A549 (cell line): ENCODE measurements at regions not wholly inside any gene's neighbourhood (a gene's known extent, or its start where the extent isn't known, plus 50 kb on each side); places are given as distances from the start of the nearest gene placed in this dataset.

Source experiments
- ATAC-seq, 2 experiments: fragments of 200-7000 bp in 1 of 2; fragments of >200 bp in 1 of 2; cut with Nextera tagmentation in 1 of 2; cut with Tn5 transposase in 1 of 2; 3 replicates each; pipeline versions ENCODE4 v1.8.0 to v1.9.1; 2018 to 2020; ENCODE audit warnings: mild to moderate bottlenecking in 1 of 2, moderate library complexity in 1 of 2
- CTCF ChIA-PET: fragments of 300-600 bp; sonication (Branson Sonifier 250); formaldehyde crosslinking; extraction: SDS; loops from one replicate; lab custom pipeline; 2021; ENCODE audit warnings: antibody characterized with exemption, inconsistent platforms; lab: Yijun Ruan, JAX
- POLR2A ChIA-PET: fragments of 350-600 bp; formaldehyde crosslinking; extraction: SDS; loops from one replicate; lab custom pipeline; 2021; ENCODE audit warnings: antibody characterized with exemption, inconsistent platforms; lab: Yijun Ruan, JAX
- DNase-seq, 2 experiments: peaks; one replicate each; pipeline versions ENCODE4 v3.0.0 to v3.0.0-alpha.2; 2011 to 2016; ENCODE audit warnings: low read depth in 1 of 2, low spot score in 1 of 2
- FAIRE-seq: peaks from 2 replicates; lab custom pipeline; 2011; peaks lifted over from hg19 to GRCh38; lab: Jason Lieb, UNC
- H3K27ac ChIP-seq, 2 experiments: fragments of >200 bp; sonication (Bioruptor Twin); formaldehyde crosslinking; 3 replicates each; pipeline ENCODE4 v1.5.1; 2016 to 2017
- H3K4me1 ChIP-seq: fragments of >200 bp; sonication (Bioruptor Twin); formaldehyde crosslinking; 3 replicates; pipeline ENCODE4 v1.6.1; 2016
- H3K4me2 ChIP-seq: fragments of >200 bp; sonication (Bioruptor Twin); formaldehyde crosslinking; 3 replicates; pipeline ENCODE4 v1.6.1; 2016
- H3K4me3 ChIP-seq: fragments of >200 bp; sonication (Bioruptor Twin); formaldehyde crosslinking; 3 replicates; pipeline ENCODE4 v1.5.1; 2016
- H3K9me3 ChIP-seq: fragments of >200 bp; sonication (Bioruptor Twin); formaldehyde crosslinking; 3 replicates; pipeline ENCODE4 v1.6.1; 2016
- BHLHE40 ChIP-seq: IDR thresholded peaks from 2 replicates; pipeline ENCODE4 v1.6.1; 2012; ENCODE audit warnings: low read depth, low read length, inconsistent platforms
- CBX2 ChIP-seq: fragments of 200-600 bp; sonication (generic); IDR thresholded peaks from 2 replicates; pipeline ENCODE4 v1.6.1; 2016; ENCODE audit warnings: low read depth, mild to moderate bottlenecking, borderline replicate concordance
- CBX8 ChIP-seq: fragments of 200-600 bp; sonication (generic); IDR thresholded peaks from 2 replicates; pipeline ENCODE4 v1.6.1; 2016
- CEBPB ChIP-seq, 2 experiments: fragments of >200 bp in 1 of 2; sonication (Bioruptor Twin) in 1 of 2; formaldehyde crosslinking in 1 of 2; IDR thresholded peaks; 2 replicates each; pipeline ENCODE4 v1.6.1; 2012 to 2016
- CHD2 ChIP-seq: fragments of 150-350 bp; IDR thresholded peaks from 2 replicates; pipeline ENCODE4 v1.6.1; 2014; ENCODE audit warnings: low read length; ENCODE audit not compliant: partially characterized antibody
- EHMT2 ChIP-seq: fragments of 200-600 bp; sonication (generic); IDR thresholded peaks from 2 replicates; pipeline ENCODE4 v1.6.1; 2016; ENCODE audit warnings: antibody characterized with exemption, low read depth, mild to moderate bottlenecking, moderate library complexity
- EP300 ChIP-seq, 2 experiments: fragments of >200 bp; sonication (Bioruptor Twin); formaldehyde crosslinking; IDR thresholded peaks; 2 replicates in 1 of 2; 3 replicates in 1 of 2; pipeline ENCODE4 v1.6.1; 2016 to 2017
- ESRRA ChIP-seq: fragments of 150-350 bp; IDR thresholded peaks from 2 replicates; pipeline ENCODE4 v1.6.1; 2014; ENCODE audit warnings: mild to moderate bottlenecking, low read length, borderline replicate concordance
- FOSL2 ChIP-seq, 2 experiments: fragments of 450-650 bp in 1 of 2; fragments of >200 bp in 1 of 2; sonication (Bioruptor Twin) in 1 of 2; formaldehyde crosslinking; IDR thresholded peaks; 2 replicates each; pipeline versions ENCODE4 v1.5.0 to v1.6.1; 2016 to 2020; ENCODE audit warnings: mild to moderate bottlenecking in 1 of 2, moderate library complexity in 1 of 2
- FOXS1 ChIP-seq: fragments of 250-450 bp; sonication (Bioruptor Pico); IDR thresholded peaks from 2 replicates; pipeline ENCODE4 v1.5.0; 2020; ENCODE audit warnings: mild to moderate bottlenecking, moderate library complexity
- HDAC2 ChIP-seq: fragments of 200-600 bp; sonication (generic); IDR thresholded peaks from 2 replicates; pipeline ENCODE4 v1.6.1; 2016
- HEYL ChIP-seq: fragments of 250-450 bp; sonication (Bioruptor Pico); IDR thresholded peaks from 2 replicates; pipeline ENCODE4 v1.8.0; 2021; ENCODE audit warnings: mild to moderate bottlenecking, moderate library complexity
- HOXA7 ChIP-seq: fragments of 250-450 bp; sonication (Bioruptor Pico); IDR thresholded peaks from 2 replicates; pipeline ENCODE4 v1.5.0; 2020; ENCODE audit warnings: mild to moderate bottlenecking, moderate library complexity
- HOXB13 ChIP-seq: fragments of 250-450 bp; sonication (Bioruptor Pico); IDR thresholded peaks from 2 replicates; pipeline ENCODE4 v1.5.0; 2020; ENCODE audit warnings: low read depth, mild to moderate bottlenecking, moderate library complexity
- HOXB5 ChIP-seq: fragments of 250-450 bp; sonication (Bioruptor Pico); IDR thresholded peaks from 2 replicates; pipeline ENCODE4 v1.5.0; 2020; ENCODE audit warnings: mild to moderate bottlenecking, moderate library complexity
- KDM5A ChIP-seq: fragments of 200-600 bp; sonication (generic); IDR thresholded peaks from 2 replicates; pipeline ENCODE4 v1.6.1; 2016; ENCODE audit warnings: antibody characterized with exemption, mild to moderate bottlenecking
- MAFK ChIP-seq: fragments of 450-650 bp; IDR thresholded peaks from 2 replicates; pipeline ENCODE4 v1.6.1; 2014; ENCODE audit not compliant: partially characterized antibody
- MYC ChIP-seq: IDR thresholded peaks from 2 replicates; pipeline ENCODE4 v1.6.1; 2012; ENCODE audit warnings: mild to moderate bottlenecking, inconsistent platforms, low read length, improper control_type of control experiment, borderline replicate concordance
- NFE2L2 ChIP-seq: fragments of 150-350 bp; conservative IDR thresholded peaks from 2 replicates; pipeline ENCODE4 v1.6.1; 2014; ENCODE audit warnings: low read length
- NPAS2 ChIP-seq: fragments of 250-450 bp; sonication (Bioruptor Pico); IDR thresholded peaks from 2 replicates; pipeline ENCODE4 v1.8.0; 2022; ENCODE audit warnings: mild to moderate bottlenecking, moderate library complexity, borderline replicate concordance
- NR3C1 ChIP-seq: fragments of >200 bp; sonication (Bioruptor Twin); formaldehyde crosslinking; IDR thresholded peaks from 3 replicates; pipeline ENCODE4 v1.6.1; 2017
- PHF8 ChIP-seq: fragments of 200-600 bp; sonication (generic); IDR thresholded peaks from 2 replicates; pipeline ENCODE4 v1.6.1; 2016; ENCODE audit warnings: low read depth, mild to moderate bottlenecking, antibody characterized with exemption, moderate library complexity, borderline replicate concordance
- RAD21 ChIP-seq, 2 experiments: fragments of >200 bp in 1 of 2; sonication (Bioruptor Twin) in 1 of 2; formaldehyde crosslinking in 1 of 2; IDR thresholded peaks in 1 of 2; conservative IDR thresholded peaks in 1 of 2; 2 replicates in 1 of 2; 3 replicates in 1 of 2; pipeline ENCODE4 v1.6.1; 2012 to 2018; ENCODE audit warnings: inconsistent platforms in 1 of 2
- RARB ChIP-seq: fragments of 250-450 bp; sonication (Bioruptor Pico); IDR thresholded peaks from 2 replicates; pipeline ENCODE4 v1.8.0; 2021; ENCODE audit warnings: mild to moderate bottlenecking, moderate library complexity
- RCOR1 ChIP-seq: fragments of 150-350 bp; IDR thresholded peaks from 2 replicates; pipeline ENCODE4 v1.6.1; 2014; ENCODE audit warnings: antibody characterized with exemption, low read length, low read depth
- RNF2 ChIP-seq: fragments of 200-600 bp; sonication (generic); IDR thresholded peaks from 2 replicates; pipeline ENCODE4 v1.6.1; 2016; ENCODE audit warnings: low read depth, mild to moderate bottlenecking, antibody characterized with exemption, moderate library complexity, borderline replicate concordance
- SREBF2 ChIP-seq: fragments of 450-650 bp; IDR thresholded peaks from 2 replicates; pipeline ENCODE4 v1.6.1; 2014; ENCODE audit warnings: mild to moderate bottlenecking, moderate library complexity
- TP53 ChIP-seq: fragments of 250-450 bp; sonication (Bioruptor Pico); IDR thresholded peaks from 2 replicates; pipeline ENCODE4 v1.5.0; 2021; ENCODE audit warnings: mild to moderate bottlenecking, moderate library complexity
- ZFP36 ChIP-seq: fragments of 450-650 bp; IDR thresholded peaks from 2 replicates; pipeline ENCODE4 v1.6.1; 2014; ENCODE audit warnings: borderline replicate concordance; ENCODE audit not compliant: partially characterized antibody
- ZNF302 ChIP-seq: fragments of 250-450 bp; sonication (Bioruptor Pico); IDR thresholded peaks from 2 replicates; pipeline ENCODE4 v1.9.0; 2021; ENCODE audit warnings: inconsistent platforms, mild to moderate bottlenecking, moderate library complexity
- ZSCAN20 ChIP-seq: fragments of 250-450 bp; sonication (Bioruptor Pico); IDR thresholded peaks from 2 replicates; pipeline ENCODE4 v1.8.0; 2022; ENCODE audit warnings: mild to moderate bottlenecking, moderate library complexity
- WGBS: methylation state at CpG from one replicate; pipeline ENCODE4 v1.1.6; 2017; ENCODE audit errors: missing lambda C conversion rate; 5-methylcytosine and 5-hydroxymethylcytosine counted together
- TF ChIP-seq, protein P1 (sequence below): fragments of >200 bp; sonication (Bioruptor Twin); formaldehyde crosslinking; IDR thresholded peaks from 3 replicates; pipeline ENCODE4 v1.6.1; 2016

DNA sequence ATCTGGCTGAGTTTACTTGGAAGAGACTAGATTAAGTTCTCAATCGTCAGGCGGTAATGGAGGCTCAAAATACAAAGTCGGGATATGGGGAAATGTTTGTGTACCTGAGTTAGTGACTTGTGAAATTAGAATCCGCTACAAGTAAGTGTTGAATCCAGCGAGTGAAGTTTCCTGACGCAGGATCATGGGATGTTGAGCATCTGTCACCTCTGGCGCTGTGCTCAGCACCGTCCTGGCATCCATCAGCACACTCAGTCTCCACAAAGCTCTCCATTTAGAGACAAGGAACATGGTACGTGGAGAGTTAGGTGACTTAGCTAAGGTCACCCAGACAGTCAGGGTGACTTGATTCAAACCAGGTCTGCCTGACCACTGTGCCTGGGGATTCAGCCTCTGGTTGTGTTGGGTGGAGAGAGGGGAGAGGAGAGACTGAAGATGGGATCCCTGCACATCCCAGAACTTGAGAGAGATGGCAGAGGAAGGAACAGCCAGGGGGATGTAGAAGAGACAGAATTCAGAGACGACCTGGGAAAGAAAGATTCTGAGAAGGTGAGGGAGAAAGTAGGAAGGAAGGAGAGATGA lies 251.2 kb downstream of the ACKR3 start:
- Histone ChIP-seq H3K4me3 (no peak overlapping the region), H3K9me3 (peaks cover 8% of the 10 kb centered on the region; the same call in 2 of the 3 replicates), H3K4me1 (peaks cover 7% of the 10 kb centered on the region; the same call in 1 of the 3 replicates), H3K27ac (no peak overlapping the region), H3K4me2 (no peak overlapping the region)
- TF ChIP-seq CBX8 (no peak), EP300 (IDR thresholded peaks at IDR 0.05) (no peak), HOXB13 (CRISPR knock-in tag) (no peak), NPAS2 (CRISPR knock-in tag) (no peak), RCOR1 (no peak), PHF8 (no peak), CHD2 (no peak), NFE2L2 (no peak), HDAC2 (no peak), CEBPB (IDR thresholded peaks at IDR 0.05) (no peak), RAD21 (conservative IDR thresholded peaks at IDR 0.05 in 1 of 2, IDR thresholded peaks at IDR 0.05 in 1 of 2) (no peak), HOXA7 (CRISPR knock-in tag) (no peak), RARB (CRISPR knock-in tag) (no peak), KDM5A (no peak), CBX2 (no peak), HOXB5 (CRISPR knock-in tag) (no peak)
- no peak for DNase-seq
- WGBS = 57% methylated on average over 10 of the region's 10 CpGs
- CTCF ChIA-PET = interaction anchor here (0.8 kb wide), 1 partner anchor 9 kb away, joined by 3 read pairs; no protein-coding TSS in a partner anchor
- no peak for FAIRE-seq
- POLR2A ChIA-PET = no interaction called here
- no peak for ATAC-seq

DNA sequence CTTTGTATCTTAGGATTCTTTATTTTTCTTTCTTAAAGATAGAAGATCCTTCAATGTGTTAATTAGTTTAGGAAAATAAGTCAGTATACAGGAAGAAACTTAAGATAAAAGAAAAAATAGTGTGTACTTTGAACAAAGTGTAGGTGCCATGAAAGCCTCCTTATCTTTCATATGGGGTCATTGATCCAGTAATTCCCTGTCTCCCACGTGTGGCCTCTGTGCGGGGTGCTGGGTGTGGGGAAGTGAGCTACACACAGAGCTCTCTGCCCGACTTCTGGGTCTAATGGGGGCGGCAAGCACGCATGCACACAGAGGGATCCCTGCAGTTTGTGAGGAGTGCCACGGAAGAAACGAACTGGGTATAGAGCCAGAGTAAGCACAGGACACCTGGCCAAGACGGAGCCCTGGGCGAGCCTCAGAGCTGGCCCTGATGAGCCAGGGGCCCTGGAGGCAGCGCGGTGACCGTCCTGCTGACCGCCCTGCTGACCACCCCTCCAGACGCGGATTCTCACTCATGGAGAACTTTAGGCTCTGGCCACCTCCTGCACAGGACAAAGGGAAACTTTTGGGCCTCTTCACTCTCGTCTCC lies 253.5 kb downstream of the ACKR3 start:
- FAIRE-seq = no peak
- Histone ChIP-seq H3K4me3 (no peak overlapping the region), H3K9me3 (peaks cover 8% of the 10 kb centered on the region; the same call in 2 of the 3 replicates), H3K27ac (no peak overlapping the region), H3K4me2 (no peak overlapping the region), H3K4me1 (peaks cover 7% of the 10 kb centered on the region; the same call in 1 of the 3 replicates)
- no peak for DNase-seq
- ATAC-seq = no peak
- CTCF ChIA-PET = no interaction called here
- TF ChIP-seq SREBF2 = no peak
- TF ChIP-seq RARB (CRISPR knock-in tag) = no peak
- TF ChIP-seq FOSL2 (IDR thresholded peaks at IDR 0.05) = no peak
- no peak for TF ChIP-seq FOSL2 (CRISPR knock-in tag; IDR thresholded peaks at IDR 0.05)
- TF ChIP-seq FOXS1 = no peak
- no peak for TF ChIP-seq MAFK
- no peak for TF ChIP-seq HEYL
- no peak for TF ChIP-seq ZNF302
- TF ChIP-seq BHLHE40 = no peak
- no peak for TF ChIP-seq RNF2
- no peak for TF ChIP-seq ZFP36
- TF ChIP-seq TP53 (CRISPR knock-in tag) = no peak
- no peak for TF ChIP-seq CHD2
- TF ChIP-seq, protein P1, sequence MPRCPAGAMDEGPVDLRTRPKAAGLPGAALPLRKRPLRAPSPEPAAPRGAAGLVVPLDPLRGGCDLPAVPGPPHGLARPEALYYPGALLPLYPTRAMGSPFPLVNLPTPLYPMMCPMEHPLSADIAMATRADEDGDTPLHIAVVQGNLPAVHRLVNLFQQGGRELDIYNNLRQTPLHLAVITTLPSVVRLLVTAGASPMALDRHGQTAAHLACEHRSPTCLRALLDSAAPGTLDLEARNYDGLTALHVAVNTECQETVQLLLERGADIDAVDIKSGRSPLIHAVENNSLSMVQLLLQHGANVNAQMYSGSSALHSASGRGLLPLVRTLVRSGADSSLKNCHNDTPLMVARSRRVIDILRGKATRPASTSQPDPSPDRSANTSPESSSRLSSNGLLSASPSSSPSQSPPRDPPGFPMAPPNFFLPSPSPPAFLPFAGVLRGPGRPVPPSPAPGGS = no peak
- TF ChIP-seq NR3C1 = no peak
- no peak for TF ChIP-seq EHMT2
- TF ChIP-seq ZSCAN20 (CRISPR knock-in tag) = no peak
- TF ChIP-seq ESRRA = no peak
- TF ChIP-seq MYC = no peak
- WGBS = 74% methylated on average over 15 of the region's 16 CpGs
- POLR2A ChIA-PET = no interaction called here
